CD4-positive, alpha-beta T cell treated with Interleukin-17A for 1 hour (primary cell): ENCODE measurements at regions not wholly inside any gene's neighbourhood (a gene's known extent, or its start where the extent isn't known, plus 50 kb on each side); places are given as distances from the start of the nearest gene placed in this dataset.

Source experiments
- DNase-seq: peaks from one replicate; pipeline ENCODE4 v3.0.0-alpha.2; 2020

DNA sequence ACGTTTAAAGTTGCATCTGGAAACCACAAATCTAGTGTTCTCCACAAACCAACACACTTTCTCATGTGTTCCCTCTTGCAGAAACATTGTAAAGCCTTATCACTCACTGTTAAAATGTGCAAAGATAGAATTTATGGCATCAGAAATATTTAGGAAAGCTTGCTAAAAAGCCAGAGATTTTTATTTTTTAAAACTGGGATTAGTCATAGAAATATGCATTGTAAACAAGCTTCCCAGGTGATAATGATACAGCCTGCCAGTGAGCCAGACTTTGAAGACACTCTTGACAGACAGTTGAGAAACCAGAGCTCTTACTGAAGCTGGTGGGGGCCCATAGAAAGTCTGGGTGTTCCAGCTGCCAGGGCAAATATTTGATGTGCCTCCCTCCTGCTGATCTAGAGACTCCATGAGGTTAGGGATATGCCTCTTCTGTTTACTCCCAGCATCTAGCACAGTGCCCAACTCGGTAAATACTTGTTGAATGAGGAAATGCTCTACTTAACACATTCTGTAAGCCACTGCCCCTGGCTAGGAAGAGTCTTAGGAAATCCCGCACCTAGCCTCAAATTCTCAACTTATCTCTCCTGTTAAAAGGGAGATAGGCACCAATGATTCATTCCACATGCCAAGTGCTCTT is 179.0 kb upstream of the RASGEF1B start:
- no peak for DNase-seq

DNA sequence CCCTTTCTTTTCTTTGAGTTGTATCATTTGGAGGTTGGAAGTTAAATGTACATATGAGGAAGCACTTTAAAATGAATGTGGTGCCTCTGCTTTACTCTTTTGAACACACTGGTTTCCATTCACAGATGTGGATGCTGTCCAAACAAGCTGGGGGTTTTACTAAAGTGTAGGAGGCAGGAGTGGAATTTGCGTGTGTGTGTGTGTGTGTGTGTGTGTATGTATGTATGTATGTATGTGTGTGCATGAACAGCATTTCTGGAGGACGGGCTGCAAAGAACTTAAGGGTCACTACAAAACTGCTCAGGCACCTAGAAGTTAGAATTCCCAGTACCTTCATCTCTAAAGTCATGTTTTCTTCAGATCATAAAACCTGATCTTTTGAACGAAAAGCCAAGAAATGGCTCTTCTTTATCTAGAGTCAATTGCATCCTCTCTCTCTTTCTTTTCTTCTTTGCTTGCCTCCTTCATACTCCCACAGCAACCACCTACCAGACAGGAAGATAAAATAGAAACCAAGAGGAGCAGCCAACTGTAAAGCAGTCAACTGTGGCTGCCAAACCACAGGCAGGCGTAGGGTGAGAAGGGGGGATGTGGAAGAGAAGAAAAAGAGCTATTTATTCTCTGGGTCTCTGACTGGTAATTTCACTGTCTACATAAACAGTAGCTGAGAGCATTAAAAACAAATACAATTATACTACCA is 177.0 kb upstream of the RASGEF1B start:
- peak; percentile 42 for DNase-seq

DNA sequence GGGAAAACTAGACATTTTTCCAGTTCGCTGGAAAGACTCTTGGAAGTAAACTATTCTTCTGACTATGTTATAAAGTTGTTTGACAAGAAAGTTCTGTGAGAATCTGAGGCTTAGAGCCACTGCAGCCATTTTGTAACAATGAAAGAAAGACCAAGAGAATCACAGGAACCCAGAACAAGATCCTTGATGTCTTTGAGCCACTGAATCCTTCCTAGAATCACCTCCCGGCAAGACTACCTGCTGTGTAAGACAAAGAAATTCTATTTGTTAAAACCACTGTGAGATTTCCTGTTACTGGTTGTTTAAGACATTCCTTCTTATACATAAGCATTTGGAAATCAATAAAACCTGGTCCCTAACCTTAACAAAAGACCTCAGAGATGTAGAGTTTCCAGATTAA is 175.7 kb upstream of the RASGEF1B start:
- no peak for DNase-seq

DNA sequence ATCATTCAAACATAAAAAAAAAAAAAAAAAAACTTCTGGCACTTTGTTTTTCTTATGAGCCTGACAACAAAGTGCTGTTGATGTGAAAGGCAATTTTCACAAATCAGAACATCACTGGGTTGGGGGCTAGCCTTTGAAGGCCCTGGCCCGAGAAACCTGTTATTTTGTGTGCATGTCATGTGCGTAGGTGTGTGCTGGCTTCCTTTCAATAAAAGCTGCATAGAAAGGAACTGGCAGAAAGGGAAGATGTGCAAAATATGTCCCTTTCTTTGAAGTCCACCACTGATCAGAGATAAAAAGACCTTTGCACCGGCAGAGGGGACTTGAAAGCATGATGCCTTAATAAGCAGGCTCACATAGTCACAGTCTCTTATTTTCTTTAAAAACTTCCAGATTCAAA is 170.8 kb upstream of the RASGEF1B start:
- no peak for DNase-seq

DNA sequence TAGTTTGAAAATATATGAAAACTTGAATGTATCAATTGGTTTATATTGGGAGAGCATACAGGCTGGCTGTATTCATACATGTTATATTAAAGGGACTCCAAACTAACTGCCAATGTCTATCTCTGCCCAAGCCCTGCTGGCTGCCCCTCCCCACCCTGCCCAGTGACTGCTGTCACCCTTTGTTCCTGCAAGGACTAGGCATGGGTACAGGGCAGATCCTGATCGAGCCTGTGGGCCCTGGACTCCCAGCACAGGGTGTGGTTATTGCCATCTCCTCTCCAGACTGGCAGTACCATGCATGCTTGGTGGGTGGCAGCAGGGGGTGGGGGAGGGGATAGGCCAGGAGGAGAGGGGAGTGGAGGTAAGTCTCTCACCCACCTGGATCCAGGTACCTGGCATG is 167.5 kb upstream of the RASGEF1B start:
- DNase-seq, result no peak

DNA sequence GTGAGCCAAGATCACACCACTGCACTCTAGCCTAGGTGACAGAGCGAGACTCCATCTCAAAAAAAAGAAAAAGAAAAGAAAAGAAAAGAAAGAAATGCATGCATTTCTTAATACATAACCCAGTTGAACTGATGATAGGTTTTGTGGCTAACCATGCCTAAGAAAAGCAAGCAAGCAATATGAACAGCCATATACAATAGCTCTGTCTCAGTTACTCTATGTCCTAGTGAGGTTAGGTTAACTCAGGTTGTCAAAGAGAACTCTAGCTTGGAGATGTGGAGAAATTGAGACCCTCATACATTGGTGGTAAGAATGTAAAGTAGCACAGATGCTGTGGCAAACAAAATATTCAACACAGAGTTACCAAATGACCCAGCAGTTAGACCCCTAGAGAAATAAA is 167.0 kb upstream of the RASGEF1B start:
- DNase-seq, result no peak

DNA sequence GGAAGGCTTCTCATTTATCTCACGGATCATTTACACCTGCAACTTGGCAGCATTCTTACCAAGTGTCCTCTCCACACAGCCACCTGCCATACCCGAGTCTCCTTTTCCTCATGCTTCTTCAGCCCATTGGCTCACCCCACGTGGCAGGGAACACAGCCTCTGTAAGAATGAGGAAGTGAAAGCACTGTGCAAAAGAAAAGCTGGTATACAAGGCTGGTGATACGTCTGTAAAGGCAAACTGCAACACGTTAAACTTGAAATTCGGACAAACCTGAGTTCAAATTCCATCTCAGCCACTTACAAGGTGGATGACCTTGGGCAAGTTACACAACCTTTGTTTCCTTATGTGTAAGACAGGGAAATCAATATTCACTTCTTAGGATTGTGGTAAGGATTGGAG is 164.0 kb upstream of the RASGEF1B start:
- DNase-seq, result peak; percentile 7

DNA sequence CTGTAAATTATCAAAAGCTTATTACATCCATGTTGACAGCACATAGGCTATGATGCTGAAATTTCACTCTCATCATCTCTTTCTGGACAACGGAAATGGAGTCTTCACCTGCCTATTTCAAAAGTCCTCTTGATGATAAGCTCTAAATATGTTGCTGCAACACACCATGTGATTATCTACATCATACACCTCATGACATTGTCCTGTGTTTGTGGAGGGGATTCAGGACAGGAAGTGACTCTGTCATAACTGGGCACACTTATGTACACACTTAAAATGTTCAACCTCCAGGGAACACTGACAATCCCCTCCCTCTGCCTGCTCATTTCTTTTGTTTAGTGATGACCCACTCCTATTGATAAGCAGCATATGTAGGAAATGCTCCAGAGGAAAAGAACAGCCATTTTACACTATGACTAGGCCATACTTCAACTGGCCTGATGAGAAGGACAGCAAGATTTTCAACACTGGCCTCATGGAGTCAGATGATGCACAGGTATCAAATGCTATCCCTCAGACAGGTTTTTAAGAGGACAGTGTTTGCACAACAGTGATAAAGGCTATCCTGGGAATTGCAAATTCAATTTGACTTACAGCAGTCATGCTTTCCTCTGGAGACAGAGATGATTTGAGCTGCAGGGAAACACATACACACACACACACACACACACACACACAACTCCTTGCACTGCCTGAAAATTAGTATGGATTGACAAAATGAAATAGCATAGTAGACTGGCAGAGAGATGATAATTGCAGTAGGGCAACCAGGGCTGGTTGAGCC is 163.3 kb upstream of the RASGEF1B start:
- DNase-seq, result no peak

DNA sequence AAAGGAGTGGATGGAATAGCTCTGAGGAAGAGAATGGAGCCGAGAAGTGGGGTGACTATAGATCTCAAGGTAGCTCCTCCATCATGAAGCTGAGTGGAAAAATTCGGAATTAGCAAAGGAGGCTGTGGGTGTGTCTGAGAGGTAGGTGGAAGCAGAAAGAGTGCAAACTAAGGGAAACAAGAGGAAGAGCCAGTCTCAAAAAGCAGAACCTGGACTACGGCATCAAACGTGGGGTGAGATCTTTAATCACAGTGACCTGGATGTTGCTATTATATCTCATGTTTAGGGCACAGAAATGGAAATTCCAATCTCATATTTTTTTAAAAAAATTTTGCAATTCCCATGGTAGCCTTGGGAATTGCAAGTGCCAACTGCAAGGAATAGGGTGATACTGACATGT is 162.5 kb upstream of the RASGEF1B start:
- no peak for DNase-seq

DNA sequence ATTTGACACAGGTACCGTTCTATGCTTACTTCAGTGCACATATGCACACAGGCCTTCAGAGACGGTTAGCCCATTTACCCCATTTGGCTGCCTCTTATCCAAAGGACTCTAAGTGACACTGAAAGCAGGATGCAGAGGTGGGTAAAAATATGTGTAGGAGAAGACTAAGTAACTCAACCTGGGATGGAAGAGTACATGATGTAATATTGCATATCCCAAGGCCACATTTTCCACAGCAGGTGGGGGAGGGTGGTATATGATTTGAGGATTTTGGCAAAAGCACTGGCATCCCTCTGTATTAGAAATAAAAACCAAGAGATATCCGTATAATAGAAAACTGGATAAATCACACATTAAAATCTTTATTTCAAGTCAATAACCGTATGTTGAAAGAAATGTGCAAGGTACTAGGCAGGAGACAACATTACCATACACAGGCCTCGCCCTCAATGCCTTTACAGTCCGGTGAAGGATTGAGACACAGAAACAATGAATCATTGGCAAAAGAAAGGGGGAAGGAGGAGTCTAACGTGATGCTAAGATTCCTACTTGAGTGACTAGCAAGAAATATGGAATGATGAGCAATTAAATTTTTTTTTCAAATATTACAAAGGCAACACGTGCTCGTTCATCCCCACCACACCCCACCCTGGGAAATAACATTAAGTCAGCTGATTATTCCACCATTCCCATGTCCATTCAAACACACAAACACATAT is 161.0 kb upstream of the RASGEF1B start:
- DNase-seq, result no peak

DNA sequence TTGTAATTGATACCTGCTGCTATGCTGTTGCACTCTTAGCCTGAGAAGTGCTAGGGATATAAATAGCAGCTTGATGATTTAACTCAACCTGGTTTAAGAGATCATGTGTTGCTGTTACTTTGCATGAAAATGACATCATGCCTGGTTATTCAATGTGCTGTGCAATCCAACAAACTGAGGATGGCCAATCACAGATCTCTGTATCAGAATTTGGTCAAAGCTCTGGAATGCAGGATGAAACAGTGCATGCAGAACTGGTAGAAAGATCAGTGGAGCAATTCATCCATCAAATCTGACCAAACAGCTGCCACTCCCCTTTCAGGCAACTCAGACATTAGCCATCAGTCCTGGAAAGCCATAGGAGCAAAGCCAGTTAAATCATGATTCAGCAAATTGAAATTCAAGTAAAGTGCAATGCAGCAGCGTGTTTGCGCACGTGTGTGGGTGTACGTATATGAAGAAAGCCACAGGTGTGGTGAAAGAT is 160.3 kb upstream of the RASGEF1B start:
- no peak for DNase-seq

DNA sequence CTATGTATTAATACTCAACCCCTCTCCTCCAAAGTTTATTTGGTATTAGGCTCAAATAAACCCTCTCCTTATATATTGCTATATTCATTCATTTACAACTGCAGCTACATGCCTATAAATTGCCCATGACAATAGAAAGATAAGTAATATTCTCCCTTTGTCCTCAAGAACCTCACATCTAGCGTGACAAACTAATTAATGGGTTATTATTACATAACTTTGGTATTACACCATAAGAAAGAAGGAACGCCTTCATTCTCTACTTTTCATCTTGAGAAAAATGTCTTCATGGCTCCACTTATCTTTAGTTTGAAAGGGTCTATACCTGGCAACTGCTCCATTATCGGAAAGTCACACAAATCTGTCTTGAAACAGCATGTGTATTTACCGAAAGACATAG is 157.7 kb upstream of the RASGEF1B start:
- DNase-seq, result no peak

DNA sequence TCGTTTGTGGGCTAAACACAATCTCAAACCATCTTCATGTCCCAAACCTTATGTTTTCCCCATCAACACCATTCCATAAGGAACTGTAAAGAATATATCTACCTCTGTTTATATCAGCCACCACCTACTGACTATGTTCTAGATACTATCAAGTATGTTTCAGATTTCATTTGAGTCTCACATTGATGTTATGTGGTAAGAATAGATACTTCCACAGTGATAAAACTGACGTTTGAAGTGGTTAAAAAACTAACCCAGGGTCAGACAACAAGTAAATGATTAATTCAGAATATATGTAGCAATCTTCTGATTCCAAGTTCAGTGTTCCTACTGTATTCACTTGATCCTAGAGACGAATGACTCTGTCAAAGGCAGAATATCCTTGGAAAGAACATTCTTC is 156.8 kb upstream of the RASGEF1B start:
- no peak for DNase-seq

DNA sequence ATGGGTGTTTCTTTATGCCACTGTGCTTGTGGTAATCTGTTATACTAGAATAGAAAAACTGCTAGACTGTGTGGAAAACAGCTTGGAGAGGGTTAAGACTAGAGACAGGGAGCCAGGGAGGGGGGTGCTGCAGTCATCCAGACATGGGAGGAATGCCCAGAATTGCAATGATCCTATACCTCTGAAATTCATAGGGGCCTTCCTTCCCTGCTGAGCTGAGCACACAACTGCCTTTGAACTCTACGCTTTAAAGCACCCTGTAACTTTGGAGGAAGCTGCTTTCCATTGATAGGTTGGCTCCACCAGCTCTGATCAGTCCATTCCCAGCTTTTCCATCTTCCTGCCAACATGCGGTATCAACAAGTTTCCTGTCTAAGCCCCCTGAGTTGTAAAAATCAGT is 155.9 kb upstream of the RASGEF1B start:
- no peak for DNase-seq

DNA sequence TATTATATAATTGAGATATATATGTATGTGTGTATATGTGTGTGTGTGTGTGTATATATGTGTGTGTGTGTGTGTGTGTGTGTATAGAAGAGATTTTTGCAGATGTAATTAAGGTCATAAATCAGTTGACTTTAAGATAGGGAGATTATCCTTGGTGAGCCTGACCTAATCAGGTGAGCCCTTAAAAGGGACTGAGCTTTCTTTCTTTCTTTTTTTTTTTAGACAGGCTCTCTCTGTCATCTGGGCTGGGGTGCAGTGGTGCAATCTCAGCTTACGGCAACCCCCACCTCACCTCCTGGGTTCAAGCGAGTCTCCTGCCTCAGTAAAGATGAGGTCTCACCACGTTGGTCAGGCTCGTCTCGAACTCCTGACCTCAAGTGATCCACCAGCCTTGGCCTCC is 155.1 kb upstream of the RASGEF1B start:
- DNase-seq, result no peak

DNA sequence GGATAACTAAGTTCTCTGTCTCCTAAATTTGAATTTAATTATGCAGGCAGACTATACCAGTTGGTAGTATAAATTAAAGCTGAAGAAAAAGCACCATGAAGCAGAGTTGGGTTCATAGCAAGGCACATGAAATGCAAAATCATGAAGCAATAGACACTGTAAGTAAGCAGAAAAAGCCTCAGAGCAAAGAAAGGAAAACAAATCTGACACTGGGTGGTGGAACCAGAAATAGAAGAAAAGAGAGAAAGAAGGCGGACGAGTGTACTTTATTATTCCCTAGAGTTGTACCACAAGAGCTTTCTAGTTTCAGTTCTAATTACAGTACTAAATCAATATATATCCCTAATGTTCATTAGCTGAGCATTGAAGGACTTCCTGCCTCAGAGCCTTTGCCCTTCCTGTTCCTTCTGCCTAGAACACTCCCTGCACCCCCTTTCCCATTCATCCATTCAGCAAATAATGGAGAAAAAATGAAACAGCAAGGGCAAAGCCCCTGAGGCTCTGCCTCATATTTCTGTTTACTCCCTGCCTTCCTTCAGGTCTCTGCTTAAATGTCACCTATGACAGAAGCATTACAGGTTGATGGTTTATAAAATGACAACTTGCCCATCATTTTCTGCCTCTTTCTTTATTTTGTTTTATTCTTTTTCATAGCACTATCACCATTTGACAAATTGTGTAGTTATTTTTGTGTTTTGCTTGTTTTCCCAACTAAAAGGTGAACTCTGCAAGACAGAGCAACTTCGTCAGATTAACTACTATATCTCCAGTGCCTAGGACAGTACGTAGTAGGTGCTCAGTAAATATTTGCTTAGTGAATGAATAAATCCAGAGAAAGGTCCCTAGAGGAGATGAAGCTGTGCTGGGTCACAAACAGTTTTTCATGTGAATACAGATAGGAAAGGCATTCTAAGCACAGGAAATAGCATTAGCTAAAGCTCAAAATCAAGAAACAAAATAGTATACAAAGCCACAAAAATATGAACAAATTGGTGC is 154.0 kb upstream of the RASGEF1B start:
- no peak for DNase-seq

DNA sequence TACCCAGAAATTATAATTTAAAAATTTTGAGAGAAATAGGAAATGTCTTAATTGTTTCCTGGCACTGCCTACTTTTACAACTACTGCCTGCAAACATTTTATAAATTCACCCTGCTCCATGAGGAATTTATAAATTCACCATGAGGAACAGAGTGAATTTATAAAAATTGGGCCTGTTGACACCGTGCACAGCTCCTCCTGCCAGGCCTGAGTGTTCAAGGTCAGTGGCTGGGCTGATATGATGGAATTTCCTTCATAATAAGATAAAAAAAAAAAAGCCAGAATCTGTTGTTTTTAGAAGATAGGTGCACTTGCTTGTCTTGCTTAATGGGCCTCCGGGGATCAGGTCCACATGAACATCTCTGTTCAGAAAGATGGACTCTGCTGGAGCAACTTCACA is 151.7 kb upstream of the RASGEF1B start:
- DNase-seq, result no peak

DNA sequence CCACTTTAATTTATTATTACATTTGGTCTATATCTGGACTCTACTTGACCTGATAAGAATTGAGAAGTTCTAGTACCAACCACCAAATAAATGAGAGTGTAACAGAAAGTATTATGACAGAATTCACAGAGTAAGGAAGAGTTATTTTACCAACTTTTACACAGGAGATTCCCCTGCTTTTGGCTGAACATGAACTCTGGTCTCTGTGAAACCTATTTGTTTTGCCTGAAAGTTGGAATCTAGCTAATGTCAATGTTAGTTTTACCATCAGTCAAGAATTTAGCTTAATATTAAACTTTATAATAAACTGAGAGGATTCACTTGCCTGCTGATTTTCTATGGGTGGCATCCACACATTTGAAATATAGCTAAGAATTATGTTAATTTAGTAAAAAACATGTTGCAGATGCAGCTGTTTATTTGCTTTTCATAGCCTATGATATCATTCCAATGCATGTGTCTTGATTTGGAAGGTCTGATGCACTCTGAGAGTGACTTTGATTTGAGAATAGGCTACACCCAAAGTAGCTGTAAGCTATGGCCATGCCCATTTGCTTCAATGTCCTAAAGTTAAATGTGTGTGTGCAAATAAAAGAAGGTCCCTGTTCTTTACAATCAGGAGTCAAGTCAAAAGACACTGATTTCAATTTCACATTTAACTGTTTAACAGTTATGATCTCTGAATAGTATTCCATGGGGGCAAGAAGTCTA is 150.9 kb upstream of the RASGEF1B start:
- no peak for DNase-seq

DNA sequence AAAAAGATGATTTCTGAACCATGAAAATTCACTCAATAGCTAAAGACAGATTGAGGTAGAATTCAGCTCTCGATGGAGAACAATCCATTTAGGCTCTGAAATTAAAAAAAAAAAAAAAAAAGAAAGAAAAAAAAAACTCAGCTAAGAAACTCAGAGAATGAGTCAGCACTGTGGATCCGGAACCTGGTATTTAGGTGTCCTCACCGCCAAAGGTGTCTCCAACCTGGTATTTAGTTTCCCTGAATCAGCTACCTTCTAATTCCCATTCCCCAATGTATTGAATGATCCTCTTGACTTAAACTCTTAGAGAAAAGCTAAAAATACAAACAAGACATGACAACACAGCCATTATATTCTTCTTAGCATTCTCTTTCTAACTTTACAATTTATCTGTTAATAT is 150.3 kb upstream of the RASGEF1B start:
- no peak for DNase-seq

DNA sequence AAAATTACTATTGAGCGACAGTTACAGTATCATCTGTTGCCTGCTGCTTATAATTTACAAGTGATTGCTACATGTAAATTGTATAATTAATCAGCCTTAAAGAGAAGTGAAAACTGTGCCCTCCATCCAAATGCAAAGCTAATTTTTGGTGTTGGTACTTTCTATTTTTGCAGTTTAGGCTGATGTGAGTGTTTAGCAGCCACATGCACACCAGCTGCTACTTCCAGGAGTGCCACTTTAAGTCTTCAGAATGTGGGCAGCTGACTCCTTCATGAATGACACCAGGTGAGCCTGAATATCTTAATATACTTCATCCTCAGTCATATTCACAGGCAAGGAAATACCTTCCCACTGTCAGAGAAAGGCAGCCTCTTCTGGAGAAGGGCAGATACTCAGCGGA is 149.8 kb upstream of the RASGEF1B start:
- DNase-seq, result no peak

DNA sequence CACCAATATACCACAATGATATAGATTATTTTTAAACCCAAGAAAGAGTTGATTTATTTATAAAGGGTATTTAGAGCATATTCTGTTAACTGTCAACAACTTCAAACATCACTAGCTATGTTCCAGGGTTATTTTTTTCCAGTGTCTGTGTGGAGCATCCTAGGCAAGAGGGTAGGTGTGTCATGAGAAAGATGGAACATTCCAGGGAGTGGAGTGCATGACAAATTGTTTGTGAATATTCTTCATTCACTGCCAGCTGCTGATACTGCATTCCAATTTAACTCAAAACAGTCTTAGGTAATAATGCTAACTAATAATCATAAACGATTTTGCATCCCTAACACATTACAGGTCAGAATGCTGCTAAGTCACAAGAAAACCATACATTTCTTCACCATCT is 148.7 kb upstream of the RASGEF1B start:
- no peak for DNase-seq
